ENCODE measurements at regions not wholly inside any gene's neighbourhood (a gene's known extent, or its start where the extent isn't known, plus 50 kb on each side); places are given as distances from the start of the nearest gene placed in this dataset.

- intact Hi-C loops (cut with micrococcal nuclease) = no loop called here
- Histone ChIP-seq H3K36me3 (ENCODE audit: control insufficient read depth in 1 of 2, insufficient read depth in 2 of 2, low read length in 2 of 2) (no peaks in the 10 kb centered on the region), H4K20me1 (ENCODE audit: insufficient read depth) (no peaks in the 10 kb centered on the region), H3K4me2 (ENCODE audit: low read length) (no peak overlapping the region), H3K9me3 (ENCODE audit: control insufficient read depth in 1 of 2, insufficient read depth in 1 of 2, low read depth in 1 of 2, low read length in 2 of 2) (no peaks in the 10 kb centered on the region), H3K9me2 (ENCODE audit: insufficient read depth) (no peaks in the 10 kb centered on the region), H3K27me3 (ENCODE audit: insufficient read depth, low read length) (peaks cover 3% of the 10 kb centered on the region; the same call in 1 of the 2 replicates), H3K27ac (ENCODE audit: low read depth, low read length) (no peak overlapping the region), H3K4me3 (replicated peaks in 1 of 2; ENCODE audit: low read depth in 1 of 2, low read length in 2 of 2) (no peak overlapping the region), H3K9ac (ENCODE audit: low read length) (no peak overlapping the region), H2AFZ (ENCODE audit: low read depth, low read length, poor library complexity, severe bottlenecking) (no peak overlapping the region), H3K4me1 (ENCODE audit: control insufficient read depth in 1 of 2, insufficient read depth in 2 of 2, low read length in 2 of 2) (no peaks in the 10 kb centered on the region), H3K79me2 (ENCODE audit: insufficient read depth, low read length) (no peaks in the 10 kb centered on the region)
- TF ChIP-seq RAD21 (IDR thresholded peaks at IDR 0.05; ENCODE audit: low read depth) (no peak), POLR2A (IDR thresholded peaks at IDR 0.05; ENCODE audit: borderline replicate concordance, extremely low read depth, insufficient read depth, insufficient read length) (no peak), FOSL1 (IDR thresholded peaks at IDR 0.05; ENCODE audit: low read depth) (no peak), TCF7L2 (IDR thresholded peaks at IDR 0.05; ENCODE audit: borderline replicate concordance, extremely low read depth, insufficient read depth, insufficient read length) (no peak), ATF3 (IDR thresholded peaks at IDR 0.05) (no peak), MAX (IDR thresholded peaks at IDR 0.05) (no peak), JUND (IDR thresholded peaks at IDR 0.05) (no peak), ZFX (IDR thresholded peaks at IDR 0.05) (no peak), YY1 (IDR thresholded peaks at IDR 0.05; ENCODE audit: extremely low read depth, insufficient replicate concordance, low read depth, low read length) (no peak), CTCF (IDR thresholded peaks at IDR 0.05 in 2 of 3, conservative IDR thresholded peaks at IDR 0.05 in 1 of 3; ENCODE audit: borderline replicate concordance in 1 of 3, insufficient read depth in 1 of 3, low read depth in 2 of 3, low read length in 2 of 3) (no peak), EZH2phosphoT487 (IDR thresholded peaks at IDR 0.05; ENCODE audit: borderline replicate concordance) (no peak), CEBPB (IDR thresholded peaks at IDR 0.05; ENCODE audit: low read depth) (no peak), ZNF274 (IDR thresholded peaks at IDR 0.05; ENCODE audit: low read depth, low read length) (no peak), ELF1 (IDR thresholded peaks at IDR 0.05; ENCODE audit: borderline replicate concordance, low read depth) (no peak), SIN3A (IDR thresholded peaks at IDR 0.05; ENCODE audit: low read depth) (no peak), EZH2 (IDR thresholded peaks at IDR 0.05) (no peak), SRF (IDR thresholded peaks at IDR 0.05; ENCODE audit: low read depth) (no peak), CBX3 (IDR thresholded peaks at IDR 0.05; ENCODE audit: low read depth) (no peak), EGR1 (IDR thresholded peaks at IDR 0.05; ENCODE audit: low read depth) (no peak)
- CTCF ChIA-PET = no interaction called here
- RAD21 ChIA-PET (ENCODE audit: low non-redundant PET in 1 of 2, low total read pairs in 2 of 2, uncharacterized antibody in 2 of 2, unreplicated experiment in 2 of 2) = no interaction called here
- ATAC-seq (no peak), DNase-seq (ENCODE audit: low read depth, low spot score) (no peak)
- POLR2A ChIA-PET = no interaction called here
- no TSS peak for BruUV-seq (replicated peaks)
Measured at GRCh38 chr1:219483530-219483929, 129.4 kb downstream of the ZC3H11B start.

All from HCT116 (cell line).